GM18868 (cell line): ENCODE measurements at regions not wholly inside any gene's neighbourhood (a gene's known extent, or its start where the extent isn't known, plus 50 kb on each side); places are given as distances from the start of the nearest gene placed in this dataset.
"Not testable (repeated sequence)": the region's sequence is repeated elsewhere in the genome, so short reads cannot be mapped to it uniquely, and the experiment has no call there.

Source experiments
- ATAC-seq: cut with Tn5 transposase; IDR thresholded peaks from one replicate; pipeline ENCODE4 v1.9.1; 2021; ENCODE audit warnings: mild to moderate bottlenecking, moderate library complexity; ENCODE audit not compliant: unreplicated experiment

GRCh38 chr10:8334631-8335030 is 280.1 kb downstream of the GATA3 start:
- ATAC-seq, result no peak

GRCh38 chr10:8336629-8337331 is 282.3 kb downstream of the GATA3 start:
- no peak for ATAC-seq

GRCh38 chr10:8337332-8337651 is 282.8 kb downstream of the GATA3 start:
- ATAC-seq, result no peak

- no peak for ATAC-seq
Measured at GRCh38 chr10:8338177-8338766, 283.8 kb downstream of the GATA3 start.

- ATAC-seq, result no peak
Measured at GRCh38 chr10:8344756-8345155, 290.3 kb downstream of the GATA3 start.

GRCh38 chr10:8346861-8347260 is 292.4 kb downstream of the GATA3 start:
- ATAC-seq, result no peak

- not testable (repeated sequence) for ATAC-seq
Measured at GRCh38 chr10:8347614-8348013, 293.1 kb downstream of the GATA3 start.

GRCh38 chr10:8349610-8350249 is 295.2 kb downstream of the GATA3 start:
- no peak for ATAC-seq

GRCh38 chr10:8350250-8350967 is 295.9 kb downstream of the GATA3 start:
- no peak for ATAC-seq

GRCh38 chr10:8352171-8353075 is 297.9 kb downstream of the GATA3 start:
- no peak for ATAC-seq

- no peak for ATAC-seq
Measured at GRCh38 chr10:8356283-8356682, 301.8 kb downstream of the GATA3 start.

- ATAC-seq, result no peak
Measured at GRCh38 chr10:8359467-8359866, 305.0 kb downstream of the GATA3 start.

GRCh38 chr10:8360365-8360764 is 305.9 kb downstream of the GATA3 start:
- ATAC-seq, result peak; percentile 88

GRCh38 chr10:8360814-8361509 is 306.5 kb downstream of the GATA3 start:
- no peak for ATAC-seq

GRCh38 chr10:8361510-8361844 is 307.0 kb downstream of the GATA3 start:
- ATAC-seq, result no peak

- ATAC-seq, result peak; percentile 52
Measured at GRCh38 chr10:8365935-8366911, 311.7 kb downstream of the GATA3 start.

- ATAC-seq, result peak; percentile 40
Measured at GRCh38 chr10:8367672-8368411, 313.4 kb downstream of the GATA3 start.

- peak; percentile 71 for ATAC-seq
Measured at GRCh38 chr10:8369666-8370065, 315.2 kb downstream of the GATA3 start.
